KMS-11 (cell line): ENCODE measurements at regions not wholly inside any gene's neighbourhood (a gene's known extent, or its start where the extent isn't known, plus 50 kb on each side); places are given as distances from the start of the nearest gene placed in this dataset.
"Not testable (repeated sequence)": the region's sequence is repeated elsewhere in the genome, so short reads cannot be mapped to it uniquely, and the experiment has no call there.

Experiments used
- H2AFZ ChIP-seq: fragments of 200-600 bp; sonication (generic); 2 replicates; pipeline ENCODE4 v1.6.1; 2016; ENCODE audit warnings: antibody characterized with exemption, mixed run types, low read depth
- H3K27ac ChIP-seq: fragments of 200-600 bp; sonication (generic); 2 replicates; pipeline ENCODE4 v1.6.1; 2016; ENCODE audit warnings: mild to moderate bottlenecking, mixed run types
- H3K27me3 ChIP-seq: fragments of 200-600 bp; sonication (generic); 2 replicates; pipeline ENCODE4 v1.6.1; 2017; ENCODE audit warnings: mild to moderate bottlenecking, low read depth, mixed run types, moderate library complexity; ENCODE audit not compliant: insufficient read depth
- H3K36me3 ChIP-seq: fragments of 200-600 bp; sonication (generic); 2 replicates; pipeline ENCODE4 v1.6.1; 2017; ENCODE audit warnings: mild to moderate bottlenecking, mixed run types; ENCODE audit not compliant: insufficient read depth
- H3K4me1 ChIP-seq: fragments of 200-600 bp; sonication (generic); 2 replicates; pipeline ENCODE4 v1.6.1; 2016; ENCODE audit warnings: mild to moderate bottlenecking, low read depth, mixed run types; ENCODE audit not compliant: poor library complexity, severe bottlenecking
- H3K4me2 ChIP-seq: fragments of 200-600 bp; sonication (generic); 2 replicates; pipeline ENCODE4 v1.7.0; 2016; ENCODE audit warnings: mild to moderate bottlenecking, mixed run types
- H3K4me3 ChIP-seq: fragments of 200-600 bp; sonication (generic); IDR thresholded peaks from 2 replicates; pipeline ENCODE4 v1.6.1; 2017; ENCODE audit warnings: low read depth, low read length, mixed read lengths; ENCODE audit not compliant: insufficient read depth
- H3K79me2 ChIP-seq: fragments of 200-600 bp; sonication (generic); 2 replicates; pipeline ENCODE4 v1.6.1; 2016; ENCODE audit warnings: low read depth, mixed run types; ENCODE audit not compliant: insufficient read depth
- H3K9ac ChIP-seq: fragments of 200-600 bp; sonication (generic); 2 replicates; pipeline ENCODE4 v1.6.1; 2016; ENCODE audit warnings: mild to moderate bottlenecking, mixed run types
- H4K20me1 ChIP-seq: fragments of 200-600 bp; sonication (generic); 2 replicates; pipeline ENCODE4 v1.6.1; 2016; ENCODE audit warnings: mild to moderate bottlenecking, mixed run types; ENCODE audit not compliant: insufficient read depth
- CTCF ChIP-seq: fragments of 200-600 bp; sonication (generic); conservative IDR thresholded peaks from 2 replicates; pipeline ENCODE4 v1.6.1; 2017; ENCODE audit warnings: low read depth, mild to moderate bottlenecking, antibody characterized with exemption, low read length, moderate library complexity, mixed read lengths

- Histone ChIP-seq H3K27ac (no peak overlapping the region), H2AFZ (no peak overlapping the region), H3K4me2 (no peak overlapping the region), H3K4me1 (no peaks in the 10 kb centered on the region), H3K36me3 (no peaks in the 10 kb centered on the region), H4K20me1 (no peaks in the 10 kb centered on the region), H3K27me3 (no peaks in the 10 kb centered on the region), H3K79me2 (no peaks in the 10 kb centered on the region), H3K4me3 (no peak overlapping the region), H3K9ac (no peak overlapping the region)
- TF ChIP-seq CTCF = no peak
These were observed 436.6 kb downstream of the SOX2 start for GRCh38 chr3:182148360-182148759.

DNA sequence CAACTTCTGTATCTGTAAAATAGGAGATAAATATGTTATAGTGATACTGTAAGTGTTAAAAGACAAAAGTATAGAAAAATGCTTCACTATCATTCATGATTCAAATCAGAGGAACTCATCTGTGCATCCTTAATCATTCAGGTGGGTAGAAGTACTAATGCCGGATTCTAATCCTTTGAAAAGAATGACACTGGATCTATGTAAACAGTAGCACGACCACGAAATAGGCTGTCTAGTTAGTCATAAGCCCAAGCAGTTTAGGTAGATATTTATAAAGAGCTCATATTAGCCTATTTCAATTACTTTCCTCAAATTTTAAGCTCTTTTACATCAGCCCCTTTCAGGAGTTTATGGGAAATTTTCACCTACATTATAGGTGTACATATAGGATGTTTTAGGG is 437.9 kb downstream of the SOX2 start:
- H3K4me1 ChIP-seq = no peaks in the 10 kb centered on the region
- H3K4me2 ChIP-seq = no peak overlapping the region
- TF ChIP-seq CTCF = no peak
- H3K36me3 ChIP-seq = no peaks in the 10 kb centered on the region
- no peak overlapping the region for H3K27ac ChIP-seq
- no peak overlapping the region for H3K9ac ChIP-seq
- no peaks in the 10 kb centered on the region for H4K20me1 ChIP-seq
- H3K79me2 ChIP-seq = no peaks in the 10 kb centered on the region
- no peak overlapping the region for H3K4me3 ChIP-seq
- H2AFZ ChIP-seq = no peak overlapping the region
- no peaks in the 10 kb centered on the region for H3K27me3 ChIP-seq

GRCh38 chr3:182156326-182156725 is 444.6 kb downstream of the SOX2 start:
- H3K4me1 ChIP-seq, H3K4me3 ChIP-seq, H4K20me1 ChIP-seq, H3K36me3 ChIP-seq, H3K4me2 ChIP-seq, H2AFZ ChIP-seq, H3K9ac ChIP-seq, H3K27me3 ChIP-seq, H3K79me2 ChIP-seq, H3K27ac ChIP-seq: not testable (repeated sequence)

GRCh38 chr3:182165234-182165633 is 453.5 kb downstream of the SOX2 start:
- no peaks in the 10 kb centered on the region for H3K36me3 ChIP-seq
- no peak overlapping the region for H3K27ac ChIP-seq
- H2AFZ ChIP-seq = no peak overlapping the region
- no peaks in the 10 kb centered on the region for H3K4me1 ChIP-seq
- no peaks in the 10 kb centered on the region for H4K20me1 ChIP-seq
- no peak overlapping the region for H3K9ac ChIP-seq
- no peak for TF ChIP-seq CTCF
- H3K27me3 ChIP-seq = no peaks in the 10 kb centered on the region
- no peak overlapping the region for H3K4me3 ChIP-seq
- H3K79me2 ChIP-seq = no peaks in the 10 kb centered on the region
- no peak overlapping the region for H3K4me2 ChIP-seq

GRCh38 chr3:182172534-182172933 is 460.8 kb downstream of the SOX2 start:
- no peaks in the 10 kb centered on the region for H3K36me3 ChIP-seq
- no peaks in the 10 kb centered on the region for H3K27me3 ChIP-seq

More at GRCh38 chr3:182172534-182172933, 460.8 kb downstream of the SOX2 start:
- H3K4me2 ChIP-seq = no peak overlapping the region
- no peaks in the 10 kb centered on the region for H3K79me2 ChIP-seq
- H3K4me1 ChIP-seq = no peaks in the 10 kb centered on the region
- no peak overlapping the region for H3K27ac ChIP-seq
- no peak overlapping the region for H3K4me3 ChIP-seq
- no peak overlapping the region for H2AFZ ChIP-seq
- no peaks in the 10 kb centered on the region for H4K20me1 ChIP-seq
- TF ChIP-seq CTCF = no peak
- H3K9ac ChIP-seq = no peak overlapping the region
